ENCODE measurements at regions not wholly inside any gene's neighbourhood (a gene's known extent, or its start where the extent isn't known, plus 50 kb on each side); places are given as distances from the start of the nearest gene placed in this dataset.

DNA sequence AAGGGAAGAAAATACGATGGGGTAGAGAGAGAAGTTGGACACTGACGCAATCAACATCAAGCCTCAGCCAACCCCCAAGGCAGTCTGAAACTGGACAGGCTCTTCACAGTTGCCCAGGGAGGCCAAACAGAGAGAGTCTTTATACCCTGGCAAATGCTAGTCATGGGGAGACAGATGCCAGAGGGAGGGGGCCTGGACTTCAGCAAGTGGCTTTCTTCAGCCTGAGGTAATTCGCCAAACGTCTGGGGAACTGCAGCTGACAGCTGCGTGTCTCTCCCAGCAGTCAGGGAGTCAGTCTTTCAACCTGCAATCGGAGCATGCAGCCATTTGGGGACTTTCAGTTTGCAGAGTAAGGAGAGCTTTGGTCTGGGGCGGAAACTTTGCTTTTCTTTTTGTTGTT is 521.6 kb downstream of the TRIML1 start (continued):
- TF ChIP-seq, protein P1, sequence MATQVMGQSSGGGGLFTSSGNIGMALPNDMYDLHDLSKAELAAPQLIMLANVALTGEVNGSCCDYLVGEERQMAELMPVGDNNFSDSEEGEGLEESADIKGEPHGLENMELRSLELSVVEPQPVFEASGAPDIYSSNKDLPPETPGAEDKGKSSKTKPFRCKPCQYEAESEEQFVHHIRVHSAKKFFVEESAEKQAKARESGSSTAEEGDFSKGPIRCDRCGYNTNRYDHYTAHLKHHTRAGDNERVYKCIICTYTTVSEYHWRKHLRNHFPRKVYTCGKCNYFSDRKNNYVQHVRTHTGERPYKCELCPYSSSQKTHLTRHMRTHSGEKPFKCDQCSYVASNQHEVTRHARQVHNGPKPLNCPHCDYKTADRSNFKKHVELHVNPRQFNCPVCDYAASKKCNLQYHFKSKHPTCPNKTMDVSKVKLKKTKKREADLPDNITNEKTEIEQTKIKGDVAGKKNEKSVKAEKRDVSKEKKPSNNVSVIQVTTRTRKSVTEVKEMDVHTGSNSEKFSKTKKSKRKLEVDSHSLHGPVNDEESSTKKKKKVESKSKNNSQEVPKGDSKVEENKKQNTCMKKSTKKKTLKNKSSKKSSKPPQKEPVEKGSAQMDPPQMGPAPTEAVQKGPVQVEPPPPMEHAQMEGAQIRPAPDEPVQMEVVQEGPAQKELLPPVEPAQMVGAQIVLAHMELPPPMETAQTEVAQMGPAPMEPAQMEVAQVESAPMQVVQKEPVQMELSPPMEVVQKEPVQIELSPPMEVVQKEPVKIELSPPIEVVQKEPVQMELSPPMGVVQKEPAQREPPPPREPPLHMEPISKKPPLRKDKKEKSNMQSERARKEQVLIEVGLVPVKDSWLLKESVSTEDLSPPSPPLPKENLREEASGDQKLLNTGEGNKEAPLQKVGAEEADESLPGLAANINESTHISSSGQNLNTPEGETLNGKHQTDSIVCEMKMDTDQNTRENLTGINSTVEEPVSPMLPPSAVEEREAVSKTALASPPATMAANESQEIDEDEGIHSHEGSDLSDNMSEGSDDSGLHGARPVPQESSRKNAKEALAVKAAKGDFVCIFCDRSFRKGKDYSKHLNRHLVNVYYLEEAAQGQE (IDR thresholded peaks at IDR 0.05; ENCODE audit: low read depth): no peak
- TF ChIP-seq EGR1 (IDR thresholded peaks at IDR 0.05; ENCODE audit: low read depth) (no peak), CBX3 (IDR thresholded peaks at IDR 0.05; ENCODE audit: low read depth) (no peak), YY1 (IDR thresholded peaks at IDR 0.05; ENCODE audit: extremely low read depth, insufficient replicate concordance, low read depth, low read length) (no peak), POLR2A (IDR thresholded peaks at IDR 0.05; ENCODE audit: borderline replicate concordance, extremely low read depth, insufficient read depth, insufficient read length) (no peak)

DNA sequence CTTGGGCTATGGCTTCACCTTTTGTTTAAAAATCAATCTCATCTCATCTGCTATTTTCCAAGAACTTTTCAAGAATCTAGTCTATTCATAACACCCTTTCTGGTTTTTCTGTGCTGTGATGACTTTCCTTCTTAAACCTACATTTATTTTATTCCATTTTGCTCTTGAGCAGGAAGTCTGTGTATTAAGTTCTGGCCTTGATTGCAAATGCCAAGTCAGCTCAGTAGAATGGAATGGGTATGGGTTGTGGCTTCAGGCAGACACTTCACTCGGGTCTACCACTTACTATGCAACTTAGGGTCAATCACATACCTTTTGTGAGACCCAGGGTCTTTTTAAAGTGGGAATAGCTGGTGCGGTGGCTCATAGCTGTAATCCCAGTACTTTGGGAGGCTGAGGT is 522.3 kb downstream of the TRIML1 start:
- Histone ChIP-seq H3K27me3 (ENCODE audit: insufficient read depth, low read length) (no peaks in the 10 kb centered on the region), H3K36me3 (ENCODE audit: control insufficient read depth in 1 of 2, insufficient read depth in 2 of 2, low read length in 2 of 2) (no peaks in the 10 kb centered on the region), H3K9me2 (ENCODE audit: insufficient read depth) (no peaks in the 10 kb centered on the region), H3K4me2 (ENCODE audit: low read length) (no peak overlapping the region), H3K9ac (ENCODE audit: low read length) (no peak overlapping the region), H3K9me3 (ENCODE audit: control insufficient read depth in 1 of 2, insufficient read depth in 1 of 2, low read depth in 1 of 2, low read length in 2 of 2) (no peaks in the 10 kb centered on the region), H4K20me1 (ENCODE audit: insufficient read depth) (no peaks in the 10 kb centered on the region), H3K4me1 (ENCODE audit: control insufficient read depth in 1 of 2, insufficient read depth in 2 of 2, low read length in 2 of 2) (no peaks in the 10 kb centered on the region), H3K79me2 (ENCODE audit: insufficient read depth, low read length) (no peaks in the 10 kb centered on the region), H3K27ac (ENCODE audit: low read depth, low read length) (no peak overlapping the region), H2AFZ (ENCODE audit: low read depth, low read length, poor library complexity, severe bottlenecking) (no peak overlapping the region), H3K4me3 (replicated peaks in 1 of 2; ENCODE audit: low read depth in 1 of 2, low read length in 2 of 2) (no peak overlapping the region)
- ChIA-PET RAD21 (ENCODE audit: low non-redundant PET in 1 of 2, low total read pairs in 2 of 2, uncharacterized antibody in 2 of 2, unreplicated experiment in 2 of 2) (no interaction called here), CTCF (no interaction called here), POLR2A (no interaction called here)
- intact Hi-C loops (cut with micrococcal nuclease): no loop called here
- no peak for DNase-seq (ENCODE audit: low read depth, low spot score)
- no TSS peak for BruUV-seq (replicated peaks)
- no peak for TF ChIP-seq YY1 (IDR thresholded peaks at IDR 0.05; ENCODE audit: extremely low read depth, insufficient replicate concordance, low read depth, low read length)
- TF ChIP-seq, protein P2, sequence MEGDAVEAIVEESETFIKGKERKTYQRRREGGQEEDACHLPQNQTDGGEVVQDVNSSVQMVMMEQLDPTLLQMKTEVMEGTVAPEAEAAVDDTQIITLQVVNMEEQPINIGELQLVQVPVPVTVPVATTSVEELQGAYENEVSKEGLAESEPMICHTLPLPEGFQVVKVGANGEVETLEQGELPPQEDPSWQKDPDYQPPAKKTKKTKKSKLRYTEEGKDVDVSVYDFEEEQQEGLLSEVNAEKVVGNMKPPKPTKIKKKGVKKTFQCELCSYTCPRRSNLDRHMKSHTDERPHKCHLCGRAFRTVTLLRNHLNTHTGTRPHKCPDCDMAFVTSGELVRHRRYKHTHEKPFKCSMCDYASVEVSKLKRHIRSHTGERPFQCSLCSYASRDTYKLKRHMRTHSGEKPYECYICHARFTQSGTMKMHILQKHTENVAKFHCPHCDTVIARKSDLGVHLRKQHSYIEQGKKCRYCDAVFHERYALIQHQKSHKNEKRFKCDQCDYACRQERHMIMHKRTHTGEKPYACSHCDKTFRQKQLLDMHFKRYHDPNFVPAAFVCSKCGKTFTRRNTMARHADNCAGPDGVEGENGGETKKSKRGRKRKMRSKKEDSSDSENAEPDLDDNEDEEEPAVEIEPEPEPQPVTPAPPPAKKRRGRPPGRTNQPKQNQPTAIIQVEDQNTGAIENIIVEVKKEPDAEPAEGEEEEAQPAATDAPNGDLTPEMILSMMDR (IDR thresholded peaks at IDR 0.05 in 2 of 3, conservative IDR thresholded peaks at IDR 0.05 in 1 of 3; ENCODE audit: borderline replicate concordance in 1 of 3, insufficient read depth in 1 of 3, low read depth in 2 of 3, low read length in 2 of 3): no peak
- no peak for TF ChIP-seq SP1 (IDR thresholded peaks at IDR 0.05; ENCODE audit: low read depth)
- TF ChIP-seq SIN3A (IDR thresholded peaks at IDR 0.05; ENCODE audit: low read depth): no peak
- TF ChIP-seq SRF (IDR thresholded peaks at IDR 0.05; ENCODE audit: low read depth): no peak
- no peak for TF ChIP-seq ZFX (IDR thresholded peaks at IDR 0.05)
- no peak for TF ChIP-seq POLR2AphosphoS5 (IDR thresholded peaks at IDR 0.05; ENCODE audit: low read depth, low read length)
- TF ChIP-seq TCF7L2 (IDR thresholded peaks at IDR 0.05; ENCODE audit: borderline replicate concordance, extremely low read depth, insufficient read depth, insufficient read length): no peak
- TF ChIP-seq, protein P3, sequence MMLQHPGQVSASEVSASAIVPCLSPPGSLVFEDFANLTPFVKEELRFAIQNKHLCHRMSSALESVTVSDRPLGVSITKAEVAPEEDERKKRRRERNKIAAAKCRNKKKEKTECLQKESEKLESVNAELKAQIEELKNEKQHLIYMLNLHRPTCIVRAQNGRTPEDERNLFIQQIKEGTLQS (IDR thresholded peaks at IDR 0.05): no peak
- no peak for ATAC-seq
